GM12891 (cell line): ENCODE measurements at regions not wholly inside any gene's neighbourhood (a gene's known extent, or its start where the extent isn't known, plus 50 kb on each side); places are given as distances from the start of the nearest gene placed in this dataset.

Experiments used
- PAX5 ChIP-seq: IDR thresholded peaks from 2 replicates; pipeline ENCODE4 v1.6.1; 2011; ENCODE audit warnings: low read length, moderate library complexity, mild to moderate bottlenecking; ENCODE audit not compliant: insufficient read depth, severe bottlenecking
- POLR2A ChIP-seq: IDR thresholded peaks from 2 replicates; pipeline ENCODE4 v1.6.1; 2011; ENCODE audit warnings: low read depth, low read length, control low read depth
- POLR2AphosphoS5 ChIP-seq: IDR thresholded peaks from 2 replicates; pipeline ENCODE4 v1.6.1; 2011; ENCODE audit warnings: low read depth, low read length, control low read depth
- SPI1 ChIP-seq: IDR thresholded peaks from 2 replicates; pipeline ENCODE4 v1.6.1; 2011; ENCODE audit warnings: low read depth, low read length, control low read depth
- TAF1 ChIP-seq: IDR thresholded peaks from 2 replicates; pipeline ENCODE4 v1.6.1; 2011; ENCODE audit warnings: low read depth, low read length, control low read depth

DNA sequence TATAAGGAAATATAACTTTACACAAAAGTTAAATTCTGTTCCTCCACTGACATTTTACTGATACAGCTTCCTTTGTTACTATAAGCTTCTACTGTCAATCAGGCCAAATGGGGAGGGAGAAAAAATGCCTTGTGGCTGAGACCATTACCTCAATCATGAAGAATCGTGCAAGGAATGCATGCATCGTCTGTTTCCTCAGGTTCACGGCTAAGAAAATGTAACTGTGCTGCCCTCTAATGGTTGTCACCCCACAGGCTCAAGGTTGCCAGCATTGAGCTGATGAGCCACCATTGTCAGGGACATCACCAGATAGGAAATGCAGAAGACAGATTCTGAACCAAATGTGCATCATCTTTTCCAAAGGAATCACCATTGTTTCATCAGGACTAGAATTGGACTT lies 426.9 kb downstream of the CDH2 start:
- TF ChIP-seq TAF1 (no peak), POLR2A (no peak), POLR2AphosphoS5 (no peak), PAX5 (no peak), SPI1 (no peak)
